GM12878 (cell line): ENCODE measurements at regions not wholly inside any gene's neighbourhood (a gene's known extent, or its start where the extent isn't known, plus 50 kb on each side); places are given as distances from the start of the nearest gene placed in this dataset.

Experiments
- ATAC-seq: fragments of 200-7000 bp; cut with Tn5 transposase; 3 replicates; pipeline ENCODE4 v1.9.1; 2020; ENCODE audit warnings: mild to moderate bottlenecking, moderate library complexity
- BruUV-seq: library from RNA; stranded (reverse); fragments of 400-500 nt; replicated peaks from 2 replicates; lab custom pipeline; 2021; lab: Mats Ljungman, UMichigan
- CTCF ChIA-PET: fragments of 300-600 bp; sonication (Branson Sonifier 250); formaldehyde crosslinking; extraction: SDS; loops from one replicate; lab custom pipeline; 2021; ENCODE audit warnings: inconsistent platforms; lab: Yijun Ruan, JAX
- POLR2A ChIA-PET: fragments of 350-600 bp; formaldehyde crosslinking; extraction: SDS; loops from one replicate; lab custom pipeline; 2021; ENCODE audit warnings: inconsistent platforms; lab: Charles Lee
- RAD21 ChIA-PET: fragments of 300-600 bp; sonication (Branson Sonifier 250); formaldehyde crosslinking; loops from one replicate; lab custom pipeline; 2023; ENCODE audit warnings: antibody characterized with exemption; ENCODE audit not compliant: unreplicated experiment; lab: Charles Lee
- SMC1A ChIA-PET: fragments of 300-600 bp; sonication (Branson Sonifier 250); formaldehyde crosslinking; loops from one replicate; lab custom pipeline; 2023; ENCODE audit not compliant: unreplicated experiment, uncharacterized antibody; lab: Charles Lee
- DNase-seq: peaks from one replicate; pipeline ENCODE4 v3.0.0-alpha.2; 2011; ENCODE audit warnings: low read depth, low spot score
- FAIRE-seq: peaks from 3 replicates; lab custom pipeline; 2011; peaks lifted over from hg19 to GRCh38; lab: Jason Lieb, UNC
- H2AFZ ChIP-seq: 2 replicates; pipeline ENCODE4 v1.6.0; 2011; ENCODE audit warnings: low read depth, low read length, control low read depth; ENCODE audit not compliant: control insufficient read depth
- H3K27ac ChIP-seq: 2 replicates; pipeline ENCODE4 v1.5.1; 2011; ENCODE audit warnings: control low read depth; ENCODE audit not compliant: control insufficient read depth, insufficient read depth
- H3K27me3 ChIP-seq, 2 experiments: replicated peaks in 1 of 2; 2 replicates each; pipeline versions ENCODE4 v1.6.0 to v1.6.1; 2011; ENCODE audit warnings: low read length in 1 of 2; ENCODE audit not compliant: control insufficient read depth in 2 of 2, insufficient read depth in 2 of 2
- H3K36me3 ChIP-seq, 2 experiments: 2 replicates each; pipeline ENCODE4 v1.5.1; 2011; ENCODE audit warnings: low read length in 1 of 2; ENCODE audit not compliant: control insufficient read depth in 2 of 2, insufficient read depth in 2 of 2
- H3K4me1 ChIP-seq: 2 replicates; pipeline ENCODE4 v1.6.1; 2011; ENCODE audit warnings: mild to moderate bottlenecking, low read length, moderate library complexity, mixed read lengths; ENCODE audit not compliant: control insufficient read depth, insufficient read depth
- H3K4me2 ChIP-seq: 2 replicates; pipeline ENCODE4 v1.6.0; 2011; ENCODE audit warnings: control low read depth; ENCODE audit not compliant: control insufficient read depth, insufficient read depth
- H3K4me3 ChIP-seq: fragments of 200-600 bp; sonication (generic); 2 replicates; pipeline ENCODE4 v1.5.1; 2016
- H3K79me2 ChIP-seq: 2 replicates; pipeline ENCODE4 v1.6.0; 2011; ENCODE audit warnings: low read length; ENCODE audit not compliant: control insufficient read depth, insufficient read depth
- H3K9ac ChIP-seq: 2 replicates; pipeline ENCODE4 v1.8.0; 2011; ENCODE audit warnings: low read length, control low read depth, mixed read lengths; ENCODE audit not compliant: control insufficient read depth, insufficient read depth
- H3K9me3 ChIP-seq: replicated peaks from 3 replicates; pipeline ENCODE4 v1.5.1; 2011; ENCODE audit warnings: mild to moderate bottlenecking, low read length; ENCODE audit not compliant: control insufficient read depth, insufficient read depth
- H4K20me1 ChIP-seq: 2 replicates; pipeline ENCODE4 v1.6.0; 2011; ENCODE audit not compliant: control insufficient read depth, insufficient read depth
- BHLHE40 ChIP-seq, 2 experiments: fragments of 450-650 bp in 1 of 2; IDR thresholded peaks; 2 replicates each; pipeline ENCODE4 v1.6.1; 2011 to 2017; ENCODE audit warnings: low read depth in 2 of 2, borderline replicate concordance in 1 of 2, improper control_type of control experiment in 1 of 2, low read length in 1 of 2, mild to moderate bottlenecking in 1 of 2
- CBFB ChIP-seq: IDR thresholded peaks from 2 replicates; pipeline ENCODE4 v1.6.1; 2016; ENCODE audit warnings: antibody characterized with exemption, low read depth
- CHD4 ChIP-seq: fragments of 200-600 bp; sonication (generic); IDR thresholded peaks from 2 replicates; pipeline ENCODE4 v1.6.1; 2016; ENCODE audit warnings: mild to moderate bottlenecking
- FOS ChIP-seq: IDR thresholded peaks from 3 replicates; pipeline ENCODE4 v1.6.1; 2011; ENCODE audit warnings: borderline replicate concordance; ENCODE audit not compliant: insufficient read length; ENCODE audit errors: extremely low read depth
- FOXM1 ChIP-seq: IDR thresholded peaks from 2 replicates; pipeline ENCODE4 v1.6.1; 2012; ENCODE audit warnings: low read depth, mild to moderate bottlenecking, inconsistent platforms, low read length, moderate library complexity
- IRF4 ChIP-seq: IDR thresholded peaks from 2 replicates; pipeline ENCODE4 v1.6.1; 2011; ENCODE audit warnings: low read depth, low read length
- KLF5 ChIP-seq: fragments of 450-650 bp; IDR thresholded peaks from 2 replicates; pipeline ENCODE4 v1.6.1; 2014; ENCODE audit warnings: mild to moderate bottlenecking; ENCODE audit not compliant: partially characterized antibody
- POU2F2 ChIP-seq: IDR thresholded peaks from 3 replicates; pipeline ENCODE4 v1.6.1; 2011; ENCODE audit warnings: low read depth, mild to moderate bottlenecking, low read length, borderline replicate concordance
- RELA ChIP-seq: fragments of 450-650 bp; IDR thresholded peaks from 2 replicates; pipeline ENCODE4 v1.8.0; 2014; ENCODE audit warnings: borderline replicate concordance; ENCODE audit not compliant: partially characterized antibody
- SP1 ChIP-seq: IDR thresholded peaks from one replicate; pipeline ENCODE4 v1.6.1; 2011; ENCODE audit warnings: low read depth, low read length
- STAT3 ChIP-seq: IDR thresholded peaks from 2 replicates; pipeline ENCODE4 v1.6.1; 2011; ENCODE audit warnings: low read depth, low read length, improper control_type of control experiment
- TCF7 ChIP-seq: IDR thresholded peaks from 2 replicates; pipeline ENCODE4 v1.6.1; 2014; ENCODE audit warnings: antibody characterized with exemption, borderline replicate concordance
- ZNF622 ChIP-seq: fragments of 450-650 bp; IDR thresholded peaks from 2 replicates; pipeline ENCODE4 v1.6.1; 2017; ENCODE audit warnings: mild to moderate bottlenecking, inconsistent platforms
- WGBS: methylation state at CpG from one replicate; pipeline ENCODE4 v1.1.6; 2016; ENCODE audit warnings: low lambda C conversion rate; ENCODE audit not compliant: insufficient replicate concordance, insufficient coverage; ENCODE audit errors: missing lambda C conversion rate; 5-methylcytosine and 5-hydroxymethylcytosine counted together
- in situ Hi-C: fragments of 300-500 bp; cut with MboI; formaldehyde crosslinking; loops from 9 replicates; pipeline ENCODE4 v1.14.3; 2018; ENCODE audit warnings: mixed read lengths
- intact Hi-C: fragments of 100-400 bp; cut with micrococcal nuclease; formaldehyde crosslinking; loops from one replicate; pipeline ENCODE4 v1.14.2; 2022; ENCODE audit not compliant: unreplicated experiment

- no peak overlapping the region for H3K4me3 ChIP-seq
- no peaks in the 10 kb centered on the region for H3K79me2 ChIP-seq
- ChIA-PET RAD21 (no interaction called here), CTCF (interaction anchor here (0.5 kb wide), 1 partner anchor 1822 kb away, joined by 4 read pairs; no protein-coding TSS in a partner anchor), SMC1A (no interaction called here), POLR2A (no interaction called here)
- no peaks in the 10 kb centered on the region for H3K9me3 ChIP-seq
- TF ChIP-seq BHLHE40 (IDR thresholded peaks at IDR 0.05; ENCODE audit: borderline replicate concordance in 1 of 2, low read depth in 2 of 2, low read length in 1 of 2) (no peak), SP1 (no peak), IRF4 (no peak), FOS (no peak), KLF5 (no peak), FOXM1 (no peak), ZNF622 (no peak), STAT3 (no peak)
- H3K27ac ChIP-seq = no peak overlapping the region
- DNase-seq = no peak
- H3K4me1 ChIP-seq = no peaks in the 10 kb centered on the region
- BruUV-seq = no TSS peak
- no peak for FAIRE-seq
- intact Hi-C loops = no loop called here
- H3K27me3 ChIP-seq = no peaks in the 10 kb centered on the region
- no peak overlapping the region for H3K4me2 ChIP-seq
- H3K36me3 ChIP-seq = no peaks in the 10 kb centered on the region
- H4K20me1 ChIP-seq = no peaks in the 10 kb centered on the region
- WGBS = 19% methylated on average over 2 of the region's 2 CpGs
- no peak for ATAC-seq
- H2AFZ ChIP-seq = no peak overlapping the region
- in situ Hi-C loops = loop anchor here (10.0 kb wide), 1 partner anchor 472 kb away; no protein-coding TSS in a partner anchor
- no peak overlapping the region for H3K9ac ChIP-seq
These were observed 151.4 kb upstream of the NABP1 start for GRCh38 chr2:191526536-191526935.

GRCh38 chr2:191526953-191527556, 150.9 kb upstream of the NABP1 start:
- Histone ChIP-seq H2AFZ (no peak overlapping the region), H3K4me2 (no peak overlapping the region), H3K9me3 (no peaks in the 10 kb centered on the region), H3K79me2 (no peaks in the 10 kb centered on the region), H3K4me1 (no peaks in the 10 kb centered on the region), H3K4me3 (no peak overlapping the region), H3K9ac (no peak overlapping the region), H4K20me1 (no peaks in the 10 kb centered on the region), H3K27ac (no peak overlapping the region), H3K36me3 (no peaks in the 10 kb centered on the region), H3K27me3 (no peaks in the 10 kb centered on the region)
- ChIA-PET RAD21 (no interaction called here), CTCF (no interaction called here), SMC1A (no interaction called here), POLR2A (no interaction called here)
- ATAC-seq (no peak), FAIRE-seq (no peak), DNase-seq (no peak)
- no TSS peak for BruUV-seq
- in situ Hi-C loops (loop anchor here (10.0 kb wide), 1 partner anchor 472 kb away; no protein-coding TSS in a partner anchor), intact Hi-C loops (no loop called here)
- 41% methylated on average over 3 of the region's 3 CpGs for WGBS
- no peak for TF ChIP-seq TCF7
- no peak for TF ChIP-seq POU2F2
- TF ChIP-seq RELA = no peak
- TF ChIP-seq CHD4 = no peak
- TF ChIP-seq CBFB = no peak
